ENCODE measurements at regions not wholly inside any gene's neighbourhood (a gene's known extent, or its start where the extent isn't known, plus 50 kb on each side); places are given as distances from the start of the nearest gene placed in this dataset.

DNA sequence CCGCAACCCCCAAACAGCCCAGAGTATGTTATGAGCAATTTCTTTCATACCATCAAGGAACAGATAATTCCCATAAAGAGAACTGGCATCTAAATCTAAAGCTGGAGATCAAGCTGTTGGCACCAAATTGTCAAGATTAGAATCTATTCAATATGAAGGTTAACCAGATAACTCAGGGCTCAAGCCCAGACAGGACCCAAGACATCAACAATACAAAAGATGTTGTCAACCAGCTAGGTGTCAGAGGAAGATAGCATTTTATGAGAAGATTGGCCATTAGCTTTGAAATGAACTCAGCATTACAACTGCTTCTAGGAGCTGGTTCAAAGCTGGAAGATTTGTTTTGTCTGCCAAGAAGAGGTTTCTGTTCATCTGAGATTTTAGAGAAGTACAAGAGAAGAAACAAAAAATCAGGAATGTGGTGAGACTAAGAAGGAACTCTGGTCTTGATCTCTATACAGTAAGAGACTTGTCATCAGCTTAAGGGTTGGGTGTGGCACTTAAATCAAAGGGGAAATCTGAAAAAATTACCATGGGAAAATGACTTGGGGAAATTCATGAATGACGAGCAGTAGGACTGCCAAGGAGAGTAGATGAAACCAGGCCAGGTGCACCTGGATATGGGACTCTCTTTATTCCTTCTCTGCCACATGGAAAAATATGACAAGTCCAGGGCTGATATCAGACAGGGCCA is 64.2 kb upstream of the COX10 start:
- no peak overlapping the region for H3K4me2 ChIP-seq (ENCODE audit: insufficient read depth, low read length)
- DNase-seq (ENCODE audit: low read depth, low spot score): no peak
- no peak overlapping the region for H2AFZ ChIP-seq (ENCODE audit: low read depth, low read length)
- no peak for TF ChIP-seq MYC (IDR thresholded peaks at IDR 0.05; ENCODE audit: low read depth, low read length)
- dilution Hi-C loops (cut with MboI; ENCODE audit: extremely low pct_ligation_motif_present, low sequenced_read_pairs): no loop called here
- H3K79me2 ChIP-seq (ENCODE audit: control insufficient read depth, insufficient read depth, low read length): no peaks in the 10 kb centered on the region
- no peaks in the 10 kb centered on the region for H3K9me3 ChIP-seq (replicated peaks; ENCODE audit: control insufficient read depth, insufficient read depth, low read length)
- no peaks in the 10 kb centered on the region for H3K4me1 ChIP-seq (ENCODE audit: control insufficient read depth, extremely low read depth, insufficient read depth, low read length)
- BruUV-seq (replicated peaks): no TSS peak
- intact Hi-C loops (cut with micrococcal nuclease): no loop called here
- H3K27ac ChIP-seq (ENCODE audit: insufficient read depth, low read depth, low read length): no peak overlapping the region
- no peaks in the 10 kb centered on the region for H3K9me1 ChIP-seq (replicated peaks; ENCODE audit: control insufficient read depth, extremely low read depth, insufficient read depth, low read length)
- no peaks in the 10 kb centered on the region for H3K27me3 ChIP-seq (ENCODE audit: control insufficient read depth in 2 of 2, insufficient read depth in 2 of 2, low read length in 2 of 2)
- no peak overlapping the region for H3K4me3 ChIP-seq (replicated peaks in 1 of 3; ENCODE audit: insufficient read depth in 1 of 3, low read depth in 1 of 3, low read length in 3 of 3)
- CTCF ChIA-PET: interaction anchor here (0.6 kb wide), 1 partner anchor 36 kb away, joined by 4 read pairs; no protein-coding TSS in a partner anchor
- H3K36me3 ChIP-seq (ENCODE audit: control insufficient read depth in 2 of 2, extremely low read depth in 1 of 2, insufficient read depth in 2 of 2, low read length in 2 of 2): no peaks in the 10 kb centered on the region
- H4K20me1 ChIP-seq (replicated peaks; ENCODE audit: control insufficient read depth, extremely low read depth, insufficient read depth, low read length): no peaks in the 10 kb centered on the region
- H3K9ac ChIP-seq (replicated peaks; ENCODE audit: extremely low read depth, insufficient read depth, low read length): no peak overlapping the region
- POLR2A ChIA-PET: no interaction called here
- no peak for FAIRE-seq

DNA sequence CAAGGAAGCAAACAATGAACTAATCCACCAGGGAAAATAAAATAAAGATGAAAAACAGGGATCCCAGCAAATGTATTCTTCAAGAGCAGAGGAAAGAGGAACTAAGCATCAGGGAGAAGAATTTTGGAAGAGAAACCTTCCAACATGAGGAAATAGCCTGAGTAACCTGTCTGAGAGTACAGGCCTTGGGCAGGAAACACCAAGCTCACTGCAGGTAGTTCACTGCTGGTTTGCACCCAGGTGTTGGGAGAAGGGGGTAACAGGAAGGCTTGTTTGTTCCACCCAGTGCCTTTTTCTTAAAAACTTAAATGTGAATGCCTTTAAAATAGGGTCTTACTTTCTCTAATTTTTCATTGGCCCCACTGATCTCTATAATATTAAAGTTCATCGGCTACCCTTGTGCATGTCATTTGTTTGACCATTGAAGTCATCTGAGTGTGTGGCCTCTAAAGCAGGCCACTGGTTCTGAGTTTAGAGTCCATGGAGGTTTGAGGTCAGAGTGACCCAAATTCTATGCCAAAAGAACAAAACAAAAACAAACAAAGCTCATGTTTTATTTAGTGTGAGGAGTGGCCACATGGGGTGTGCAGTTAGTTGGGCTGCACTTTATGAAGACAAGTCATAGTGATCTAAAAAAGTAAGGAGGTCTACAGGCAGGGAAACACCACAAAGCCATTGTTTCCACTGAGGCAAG is 62.9 kb upstream of the COX10 start:
- no peaks in the 10 kb centered on the region for H3K4me1 ChIP-seq (ENCODE audit: control insufficient read depth, extremely low read depth, insufficient read depth, low read length)
- no peak for TF ChIP-seq JUN (IDR thresholded peaks at IDR 0.05; ENCODE audit: borderline replicate concordance, insufficient read depth, insufficient read length, low read depth)
- no peak for TF ChIP-seq POLR2AphosphoS5 (IDR thresholded peaks at IDR 0.05; ENCODE audit: insufficient read depth, low read depth, low read length)
- TF ChIP-seq POLR2A (IDR thresholded peaks at IDR 0.05; ENCODE audit: low read depth, low read length): no peak
- TF ChIP-seq MYC (IDR thresholded peaks at IDR 0.05; ENCODE audit: low read depth, low read length): no peak
- no peak for TF ChIP-seq GATA2 (IDR thresholded peaks at IDR 0.05; ENCODE audit: insufficient read depth, insufficient read length, low read depth, low read length)
- TF ChIP-seq EZH2 (IDR thresholded peaks at IDR 0.05; ENCODE audit: borderline replicate concordance, low read depth, low read length, severe bottlenecking): no peak
- no peak for TF ChIP-seq FOS (IDR thresholded peaks at IDR 0.05; ENCODE audit: borderline replicate concordance, insufficient read depth, low read length)
- TF ChIP-seq, protein P1, sequence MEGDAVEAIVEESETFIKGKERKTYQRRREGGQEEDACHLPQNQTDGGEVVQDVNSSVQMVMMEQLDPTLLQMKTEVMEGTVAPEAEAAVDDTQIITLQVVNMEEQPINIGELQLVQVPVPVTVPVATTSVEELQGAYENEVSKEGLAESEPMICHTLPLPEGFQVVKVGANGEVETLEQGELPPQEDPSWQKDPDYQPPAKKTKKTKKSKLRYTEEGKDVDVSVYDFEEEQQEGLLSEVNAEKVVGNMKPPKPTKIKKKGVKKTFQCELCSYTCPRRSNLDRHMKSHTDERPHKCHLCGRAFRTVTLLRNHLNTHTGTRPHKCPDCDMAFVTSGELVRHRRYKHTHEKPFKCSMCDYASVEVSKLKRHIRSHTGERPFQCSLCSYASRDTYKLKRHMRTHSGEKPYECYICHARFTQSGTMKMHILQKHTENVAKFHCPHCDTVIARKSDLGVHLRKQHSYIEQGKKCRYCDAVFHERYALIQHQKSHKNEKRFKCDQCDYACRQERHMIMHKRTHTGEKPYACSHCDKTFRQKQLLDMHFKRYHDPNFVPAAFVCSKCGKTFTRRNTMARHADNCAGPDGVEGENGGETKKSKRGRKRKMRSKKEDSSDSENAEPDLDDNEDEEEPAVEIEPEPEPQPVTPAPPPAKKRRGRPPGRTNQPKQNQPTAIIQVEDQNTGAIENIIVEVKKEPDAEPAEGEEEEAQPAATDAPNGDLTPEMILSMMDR (IDR thresholded peaks at IDR 0.05; ENCODE audit: extremely low read depth in 1 of 2, insufficient read depth in 1 of 2, low read depth in 1 of 2, low read length in 2 of 2): no peak
- TF ChIP-seq, protein P2, sequence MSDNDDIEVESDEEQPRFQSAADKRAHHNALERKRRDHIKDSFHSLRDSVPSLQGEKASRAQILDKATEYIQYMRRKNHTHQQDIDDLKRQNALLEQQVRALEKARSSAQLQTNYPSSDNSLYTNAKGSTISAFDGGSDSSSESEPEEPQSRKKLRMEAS (IDR thresholded peaks at IDR 0.05; ENCODE audit: insufficient read depth, insufficient read length): no peak
- no peak overlapping the region for H2AFZ ChIP-seq (ENCODE audit: low read depth, low read length)
- DNase-seq (ENCODE audit: low read depth, low spot score): no peak
- no peaks in the 10 kb centered on the region for H3K36me3 ChIP-seq (ENCODE audit: control insufficient read depth in 2 of 2, extremely low read depth in 1 of 2, insufficient read depth in 2 of 2, low read length in 2 of 2)
- no peak overlapping the region for H3K27ac ChIP-seq (ENCODE audit: insufficient read depth, low read depth, low read length)
- no peaks in the 10 kb centered on the region for H3K79me2 ChIP-seq (ENCODE audit: control insufficient read depth, insufficient read depth, low read length)
- H3K9me3 ChIP-seq (replicated peaks; ENCODE audit: control insufficient read depth, insufficient read depth, low read length): no peaks in the 10 kb centered on the region
- intact Hi-C loops (cut with micrococcal nuclease) (no loop called here), dilution Hi-C loops (cut with MboI; ENCODE audit: extremely low pct_ligation_motif_present, low sequenced_read_pairs) (no loop called here)
- no peak overlapping the region for H3K4me3 ChIP-seq (replicated peaks in 1 of 3; ENCODE audit: insufficient read depth in 1 of 3, low read depth in 1 of 3, low read length in 3 of 3)
- no peak for FAIRE-seq
- BruUV-seq (replicated peaks): no TSS peak
- H3K9ac ChIP-seq (replicated peaks; ENCODE audit: extremely low read depth, insufficient read depth, low read length): no peak overlapping the region
- H3K27me3 ChIP-seq (ENCODE audit: control insufficient read depth in 2 of 2, insufficient read depth in 2 of 2, low read length in 2 of 2): no peaks in the 10 kb centered on the region
- H3K4me2 ChIP-seq (ENCODE audit: insufficient read depth, low read length): no peak overlapping the region
- ChIA-PET CTCF (no interaction called here), POLR2A (no interaction called here)
- no peaks in the 10 kb centered on the region for H3K9me1 ChIP-seq (replicated peaks; ENCODE audit: control insufficient read depth, extremely low read depth, insufficient read depth, low read length)
- no peaks in the 10 kb centered on the region for H4K20me1 ChIP-seq (replicated peaks; ENCODE audit: control insufficient read depth, extremely low read depth, insufficient read depth, low read length)

Data from endothelial cell of umbilical vein (primary cell).